SK-N-SH (cell line): ENCODE measurements at regions not wholly inside any gene's neighbourhood (a gene's known extent, or its start where the extent isn't known, plus 50 kb on each side); places are given as distances from the start of the nearest gene placed in this dataset.

Experiments
- CTCF ChIA-PET: fragments of 300-600, 350-600 bp; formaldehyde crosslinking; extraction: SDS; loops from one replicate; lab custom pipeline; 2021; lab: Yijun Ruan, JAX
- POLR2A ChIA-PET: fragments of 350-600 bp; sonication (Branson Sonifier 250); formaldehyde crosslinking; extraction: SDS; loops from one replicate; lab custom pipeline; 2020; ENCODE audit warnings: antibody characterized with exemption, inconsistent platforms; lab: Yijun Ruan, JAX
- DNase-seq: peaks from one replicate; pipeline ENCODE4 v3.0.0; 2012
- H2AFZ ChIP-seq: fragments of 200-600 bp; sonication (generic); 2 replicates; pipeline ENCODE4 v1.8.1; 2016; ENCODE audit warnings: antibody characterized with exemption, mild to moderate bottlenecking, low read depth
- H3F3A ChIP-seq: fragments of 200-600 bp; sonication (generic); replicated peaks from 2 replicates; pipeline ENCODE3; 2016; ENCODE audit warnings: antibody characterized with exemption, mild to moderate bottlenecking; ENCODE audit not compliant: insufficient read depth
- H3K27ac ChIP-seq, 2 experiments: fragments of 200-500 bp in 1 of 2; fragments of 200-600 bp in 1 of 2; sonication (Bioruptor generic) in 1 of 2; sonication (generic), shearing (Covaris generic) in 1 of 2; 2 replicates each; pipeline versions ENCODE4 v1.5.1 to v1.6.1; 2014 to 2016; ENCODE audit warnings: low read depth in 2 of 2, inconsistent platforms in 1 of 2, low read length in 1 of 2, mild to moderate bottlenecking in 1 of 2, mixed read lengths in 1 of 2
- H3K27me3 ChIP-seq: fragments of 200-600 bp; sonication (generic), shearing (Covaris generic); 2 replicates; pipeline ENCODE4 v1.6.1; 2016; ENCODE audit warnings: mixed run types; ENCODE audit not compliant: insufficient read depth
- H3K36me3 ChIP-seq, 2 experiments: fragments of 200-500 bp in 1 of 2; fragments of 200-600 bp in 1 of 2; sonication (Bioruptor generic) in 1 of 2; sonication (generic) in 1 of 2; replicated peaks in 1 of 2; 2 replicates each; pipeline versions ENCODE3 to v1.5.1; 2014 to 2016; ENCODE audit warnings: low read length in 1 of 2, mild to moderate bottlenecking in 1 of 2; ENCODE audit not compliant: insufficient read depth in 2 of 2, control insufficient read depth in 1 of 2
- H3K4me1 ChIP-seq, 2 experiments: fragments of 200-500 bp in 1 of 2; fragments of 200-600 bp in 1 of 2; sonication (Bioruptor generic) in 1 of 2; sonication (generic), shearing (Covaris generic) in 1 of 2; 2 replicates each; pipeline versions ENCODE4 v1.5.1 to v1.6.1; 2014 to 2016; ENCODE audit warnings: low read depth in 1 of 2, low read length in 1 of 2, mixed run types in 1 of 2; ENCODE audit not compliant: insufficient read depth in 2 of 2, control insufficient read depth in 1 of 2
- H3K4me2 ChIP-seq: fragments of 200-600 bp; sonication (generic), shearing (Covaris generic); 2 replicates; pipeline ENCODE4 v1.6.1; 2017; ENCODE audit warnings: mixed run types
- H3K4me3 ChIP-seq, 2 experiments: fragments of 200-500 bp in 1 of 2; fragments of 200-600 bp in 1 of 2; sonication (Bioruptor generic) in 1 of 2; sonication (generic), shearing (Covaris generic) in 1 of 2; 2 replicates each; pipeline versions ENCODE4 v1.5.1 to v1.8.1; 2014 to 2016; ENCODE audit warnings: low read depth in 2 of 2, inconsistent platforms in 1 of 2, low read length in 1 of 2, mild to moderate bottlenecking in 1 of 2, mixed read lengths in 1 of 2, moderate library complexity in 1 of 2
- H3K79me2 ChIP-seq: fragments of 200-600 bp; sonication (generic); 2 replicates; pipeline ENCODE4 v1.8.1; 2017; ENCODE audit warnings: mild to moderate bottlenecking; ENCODE audit not compliant: insufficient read depth
- H3K9ac ChIP-seq: fragments of 200-600 bp; sonication (generic); 2 replicates; pipeline ENCODE4 v1.6.1; 2017; ENCODE audit warnings: mixed run types
- H3K9me2 ChIP-seq: fragments of 200-600 bp; sonication (generic); 2 replicates; pipeline ENCODE4 v1.6.1; 2017; ENCODE audit warnings: mixed run types
- H3K9me3 ChIP-seq: fragments of 200-600 bp; sonication (generic); 2 replicates; pipeline ENCODE4 v1.6.1; 2017; ENCODE audit warnings: mixed run types, mild to moderate bottlenecking, moderate library complexity
- H4K20me1 ChIP-seq: fragments of 200-600 bp; sonication (generic); 2 replicates; pipeline ENCODE4 v1.6.1; 2017; ENCODE audit warnings: mild to moderate bottlenecking, mixed run types; ENCODE audit not compliant: insufficient read depth
- EP300 ChIP-seq, 2 experiments: IDR thresholded peaks; 2 replicates each; pipeline versions ENCODE4 v1.4.0 to v1.6.1; 2012; ENCODE audit warnings: borderline replicate concordance in 1 of 2, low read depth in 1 of 2, low read length in 1 of 2
- EZH2phosphoT487 ChIP-seq: fragments of 200-600 bp; sonication (generic); IDR thresholded peaks from 2 replicates; pipeline ENCODE4 v1.6.1; 2017; ENCODE audit warnings: low read depth, mixed run types, mild to moderate bottlenecking, antibody characterized with exemption, moderate library complexity, borderline replicate concordance
- FOSL2 ChIP-seq: IDR thresholded peaks from 2 replicates; pipeline ENCODE4 v1.4.0; 2012; ENCODE audit warnings: low read depth, mild to moderate bottlenecking, moderate library complexity, borderline replicate concordance
- JUND ChIP-seq: IDR thresholded peaks from 2 replicates; pipeline ENCODE4 v1.4.0; 2012
- PBX3 ChIP-seq: IDR thresholded peaks from 2 replicates; pipeline ENCODE4; 2012
- RFX5 ChIP-seq: IDR thresholded peaks from 2 replicates; pipeline ENCODE4 v1.6.1; 2012; ENCODE audit warnings: mild to moderate bottlenecking, improper control_type of control experiment, low read length
- TAF1 ChIP-seq: IDR thresholded peaks from 2 replicates; pipeline ENCODE4 v1.6.1; 2012; ENCODE audit warnings: low read depth, mild to moderate bottlenecking, low read length, moderate library complexity, borderline replicate concordance
- TEAD4 ChIP-seq: IDR thresholded peaks from 2 replicates; pipeline ENCODE4 v1.4.0; 2012; ENCODE audit warnings: mild to moderate bottlenecking, borderline replicate concordance; ENCODE audit not compliant: insufficient read depth
- WGBS: methylation state at CpG from one replicate; pipeline ENCODE4 v1.1.6; 2017; ENCODE audit warnings: low lambda C conversion rate; 5-methylcytosine and 5-hydroxymethylcytosine counted together
- TF ChIP-seq, protein P1 (sequence below): IDR thresholded peaks from 2 replicates; pipeline ENCODE4 v1.4.0; 2012; ENCODE audit warnings: low read depth, borderline replicate concordance
- TF ChIP-seq, protein P2 (sequence below): IDR thresholded peaks from 2 replicates; pipeline ENCODE4 v1.4.0; 2012; ENCODE audit warnings: low read depth
- TF ChIP-seq, protein P3 (sequence below): fragments of 150-350 bp; IDR thresholded peaks from 2 replicates; pipeline ENCODE4 v1.6.1; 2016; ENCODE audit warnings: mild to moderate bottlenecking, low read depth, low read length

DNA sequence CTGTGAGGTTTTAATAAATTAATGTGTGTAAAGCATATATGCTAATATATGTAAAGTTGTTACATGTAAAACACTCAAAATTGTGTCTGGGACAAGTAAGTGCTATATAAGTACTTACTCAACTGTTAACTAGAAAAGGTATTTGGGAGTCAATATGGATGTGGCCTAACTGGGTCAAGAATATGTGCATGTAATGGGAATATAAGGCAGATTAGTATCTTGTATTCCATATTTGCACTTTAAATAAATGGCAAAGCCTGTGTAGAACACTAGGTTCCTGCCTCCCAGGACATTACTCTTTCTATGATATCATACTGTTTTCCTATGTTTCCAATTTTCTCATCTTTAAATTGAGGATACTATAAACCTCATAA lies 270.6 kb downstream of the FBXO8 start (continued):
- TF ChIP-seq, protein P1, sequence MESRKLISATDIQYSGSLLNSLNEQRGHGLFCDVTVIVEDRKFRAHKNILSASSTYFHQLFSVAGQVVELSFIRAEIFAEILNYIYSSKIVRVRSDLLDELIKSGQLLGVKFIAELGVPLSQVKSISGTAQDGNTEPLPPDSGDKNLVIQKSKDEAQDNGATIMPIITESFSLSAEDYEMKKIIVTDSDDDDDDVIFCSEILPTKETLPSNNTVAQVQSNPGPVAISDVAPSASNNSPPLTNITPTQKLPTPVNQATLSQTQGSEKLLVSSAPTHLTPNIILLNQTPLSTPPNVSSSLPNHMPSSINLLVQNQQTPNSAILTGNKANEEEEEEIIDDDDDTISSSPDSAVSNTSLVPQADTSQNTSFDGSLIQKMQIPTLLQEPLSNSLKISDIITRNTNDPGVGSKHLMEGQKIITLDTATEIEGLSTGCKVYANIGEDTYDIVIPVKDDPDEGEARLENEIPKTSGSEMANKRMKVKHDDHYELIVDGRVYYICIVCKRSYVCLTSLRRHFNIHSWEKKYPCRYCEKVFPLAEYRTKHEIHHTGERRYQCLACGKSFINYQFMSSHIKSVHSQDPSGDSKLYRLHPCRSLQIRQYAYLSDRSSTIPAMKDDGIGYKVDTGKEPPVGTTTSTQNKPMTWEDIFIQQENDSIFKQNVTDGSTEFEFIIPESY: no peak
- TF ChIP-seq, protein P2, sequence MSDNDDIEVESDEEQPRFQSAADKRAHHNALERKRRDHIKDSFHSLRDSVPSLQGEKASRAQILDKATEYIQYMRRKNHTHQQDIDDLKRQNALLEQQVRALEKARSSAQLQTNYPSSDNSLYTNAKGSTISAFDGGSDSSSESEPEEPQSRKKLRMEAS: no peak
- TF ChIP-seq, protein P3, sequence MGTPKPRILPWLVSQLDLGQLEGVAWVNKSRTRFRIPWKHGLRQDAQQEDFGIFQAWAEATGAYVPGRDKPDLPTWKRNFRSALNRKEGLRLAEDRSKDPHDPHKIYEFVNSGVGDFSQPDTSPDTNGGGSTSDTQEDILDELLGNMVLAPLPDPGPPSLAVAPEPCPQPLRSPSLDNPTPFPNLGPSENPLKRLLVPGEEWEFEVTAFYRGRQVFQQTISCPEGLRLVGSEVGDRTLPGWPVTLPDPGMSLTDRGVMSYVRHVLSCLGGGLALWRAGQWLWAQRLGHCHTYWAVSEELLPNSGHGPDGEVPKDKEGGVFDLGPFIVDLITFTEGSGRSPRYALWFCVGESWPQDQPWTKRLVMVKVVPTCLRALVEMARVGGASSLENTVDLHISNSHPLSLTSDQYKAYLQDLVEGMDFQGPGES: no peak
- TF ChIP-seq PBX3 (no peak), TAF1 (no peak), TEAD4 (no peak)

- H3K4me2 ChIP-seq: no peak overlapping the region
- no peaks in the 10 kb centered on the region for H3K36me3 ChIP-seq
- no peak overlapping the region for H3K4me3 ChIP-seq
- DNase-seq: no peak
- no peaks in the 10 kb centered on the region for H3K9me3 ChIP-seq
- TF ChIP-seq FOSL2: no peak
- no peak for TF ChIP-seq EZH2phosphoT487
- no peak for TF ChIP-seq RFX5
- no peak for TF ChIP-seq EP300 (IDR thresholded peaks at IDR 0.05; ENCODE audit: borderline replicate concordance in 1 of 2, low read depth in 1 of 2, low read length in 1 of 2)
- no peak for TF ChIP-seq JUND
- whole genome bisulfite sequencing: 71% methylated on average over 4 of the region's 4 CpGs
- no peaks in the 10 kb centered on the region for H3F3A ChIP-seq
- peak overlapping the region; percentile 16 to 100; a peak in 3 of 4 replicates for H3K27ac ChIP-seq
- no peaks in the 10 kb centered on the region for H3K79me2 ChIP-seq
- H3K9ac ChIP-seq: no peak overlapping the region
- H3K4me1 ChIP-seq: peaks cover 7 to 42% of the 10 kb centered on the region in 2 experiments; a peak in 3 of 4 replicates
- H3K27me3 ChIP-seq: no peaks in the 10 kb centered on the region
- no peak overlapping the region for H2AFZ ChIP-seq
- H3K9me2 ChIP-seq: no peaks in the 10 kb centered on the region
- ChIA-PET CTCF (interaction anchor here (0.6 to 1.2 kb wide), 2 partner anchors 9 to 80 kb away, joined by 3 read pairs; no protein-coding TSS in a partner anchor), POLR2A (interaction anchor here (0.6 to 1.9 kb wide), 6 partner anchors 24 to 504 kb away, joined by 3 to 11 read pairs (median 3); no protein-coding TSS in a partner anchor)
- H4K20me1 ChIP-seq: no peaks in the 10 kb centered on the region
Observed at GRCh38 chr4:174012135-174012885, 271.2 kb downstream of the FBXO8 start.
